ENCODE measurements at regions not wholly inside any gene's neighbourhood (a gene's known extent, or its start where the extent isn't known, plus 50 kb on each side); places are given as distances from the start of the nearest gene placed in this dataset.

DNA sequence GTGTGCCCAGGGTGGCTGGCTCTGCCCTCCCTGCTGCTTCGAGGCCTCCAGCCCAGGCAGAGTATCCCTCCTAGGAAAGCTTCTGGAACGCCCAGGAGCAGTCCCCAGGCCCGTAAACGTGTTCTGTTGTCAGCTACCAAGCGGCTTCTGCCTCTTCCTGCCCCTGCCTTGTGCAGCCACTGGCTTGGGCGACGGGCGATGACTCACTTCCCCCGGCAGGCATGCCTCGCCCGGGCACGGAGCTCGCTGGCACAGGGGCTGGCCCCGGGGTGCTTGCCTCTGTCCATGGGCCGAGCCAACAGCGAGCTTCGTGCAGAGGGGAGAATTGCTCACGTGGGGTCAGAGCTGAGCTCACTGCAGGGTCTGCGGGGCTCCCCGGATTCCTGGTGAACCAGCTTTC, 86.7 kb upstream of the THBS2 start:
- DNase-seq (ENCODE audit: low spot score): no peak
- no peak overlapping the region for H3K27ac Mint-ChIP-seq
- Histone ChIP-seq H3K27me3 (ENCODE audit: insufficient read depth) (no peaks in the 10 kb centered on the region), H3K79me2 (replicated peaks; ENCODE audit: insufficient read depth) (no peaks in the 10 kb centered on the region), H3K4me1 (ENCODE audit: insufficient read depth) (peaks cover 14% of the 10 kb centered on the region), H2AFZ (no peak overlapping the region), H3K27ac (ENCODE audit: low read depth) (no peak overlapping the region), H3K4me2 (no peak overlapping the region), H3K4me3 (no peak overlapping the region), H4K20me1 (replicated peaks; ENCODE audit: insufficient read depth) (no peaks in the 10 kb centered on the region), H3K9me2 (ENCODE audit: insufficient read depth) (no peaks in the 10 kb centered on the region), H3F3A (replicated peaks; ENCODE audit: low read depth) (no peaks in the 10 kb centered on the region), H3K36me3 (ENCODE audit: insufficient read depth) (no peaks in the 10 kb centered on the region)
- no peaks in the 10 kb centered on the region for H3K36me3 Mint-ChIP-seq (ENCODE audit: low read depth)
- no peak overlapping the region for H3K4me3 Mint-ChIP-seq
- peaks cover 19% of the 10 kb centered on the region for H3K4me1 Mint-ChIP-seq
- TF ChIP-seq, protein P1, sequence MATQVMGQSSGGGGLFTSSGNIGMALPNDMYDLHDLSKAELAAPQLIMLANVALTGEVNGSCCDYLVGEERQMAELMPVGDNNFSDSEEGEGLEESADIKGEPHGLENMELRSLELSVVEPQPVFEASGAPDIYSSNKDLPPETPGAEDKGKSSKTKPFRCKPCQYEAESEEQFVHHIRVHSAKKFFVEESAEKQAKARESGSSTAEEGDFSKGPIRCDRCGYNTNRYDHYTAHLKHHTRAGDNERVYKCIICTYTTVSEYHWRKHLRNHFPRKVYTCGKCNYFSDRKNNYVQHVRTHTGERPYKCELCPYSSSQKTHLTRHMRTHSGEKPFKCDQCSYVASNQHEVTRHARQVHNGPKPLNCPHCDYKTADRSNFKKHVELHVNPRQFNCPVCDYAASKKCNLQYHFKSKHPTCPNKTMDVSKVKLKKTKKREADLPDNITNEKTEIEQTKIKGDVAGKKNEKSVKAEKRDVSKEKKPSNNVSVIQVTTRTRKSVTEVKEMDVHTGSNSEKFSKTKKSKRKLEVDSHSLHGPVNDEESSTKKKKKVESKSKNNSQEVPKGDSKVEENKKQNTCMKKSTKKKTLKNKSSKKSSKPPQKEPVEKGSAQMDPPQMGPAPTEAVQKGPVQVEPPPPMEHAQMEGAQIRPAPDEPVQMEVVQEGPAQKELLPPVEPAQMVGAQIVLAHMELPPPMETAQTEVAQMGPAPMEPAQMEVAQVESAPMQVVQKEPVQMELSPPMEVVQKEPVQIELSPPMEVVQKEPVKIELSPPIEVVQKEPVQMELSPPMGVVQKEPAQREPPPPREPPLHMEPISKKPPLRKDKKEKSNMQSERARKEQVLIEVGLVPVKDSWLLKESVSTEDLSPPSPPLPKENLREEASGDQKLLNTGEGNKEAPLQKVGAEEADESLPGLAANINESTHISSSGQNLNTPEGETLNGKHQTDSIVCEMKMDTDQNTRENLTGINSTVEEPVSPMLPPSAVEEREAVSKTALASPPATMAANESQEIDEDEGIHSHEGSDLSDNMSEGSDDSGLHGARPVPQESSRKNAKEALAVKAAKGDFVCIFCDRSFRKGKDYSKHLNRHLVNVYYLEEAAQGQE (IDR thresholded peaks at IDR 0.05; ENCODE audit: unreplicated experiment): no peak
- TF ChIP-seq, protein P2, sequence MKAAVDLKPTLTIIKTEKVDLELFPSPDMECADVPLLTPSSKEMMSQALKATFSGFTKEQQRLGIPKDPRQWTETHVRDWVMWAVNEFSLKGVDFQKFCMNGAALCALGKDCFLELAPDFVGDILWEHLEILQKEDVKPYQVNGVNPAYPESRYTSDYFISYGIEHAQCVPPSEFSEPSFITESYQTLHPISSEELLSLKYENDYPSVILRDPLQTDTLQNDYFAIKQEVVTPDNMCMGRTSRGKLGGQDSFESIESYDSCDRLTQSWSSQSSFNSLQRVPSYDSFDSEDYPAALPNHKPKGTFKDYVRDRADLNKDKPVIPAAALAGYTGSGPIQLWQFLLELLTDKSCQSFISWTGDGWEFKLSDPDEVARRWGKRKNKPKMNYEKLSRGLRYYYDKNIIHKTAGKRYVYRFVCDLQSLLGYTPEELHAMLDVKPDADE (IDR thresholded peaks at IDR 0.05): no peak
- TF ChIP-seq CREB1 (CRISPR knock-in tag; IDR thresholded peaks at IDR 0.05; ENCODE audit: low read depth): no peak
- no peak for TF ChIP-seq JUNB (IDR thresholded peaks at IDR 0.05; ENCODE audit: unreplicated experiment)
- ATAC-seq: no peak
- H3K27me3 Mint-ChIP-seq (ENCODE audit: insufficient read depth, low read depth, poor library complexity): peaks cover 6% of the 10 kb centered on the region
- H3K9me3 Mint-ChIP-seq: no peaks in the 10 kb centered on the region

DNA sequence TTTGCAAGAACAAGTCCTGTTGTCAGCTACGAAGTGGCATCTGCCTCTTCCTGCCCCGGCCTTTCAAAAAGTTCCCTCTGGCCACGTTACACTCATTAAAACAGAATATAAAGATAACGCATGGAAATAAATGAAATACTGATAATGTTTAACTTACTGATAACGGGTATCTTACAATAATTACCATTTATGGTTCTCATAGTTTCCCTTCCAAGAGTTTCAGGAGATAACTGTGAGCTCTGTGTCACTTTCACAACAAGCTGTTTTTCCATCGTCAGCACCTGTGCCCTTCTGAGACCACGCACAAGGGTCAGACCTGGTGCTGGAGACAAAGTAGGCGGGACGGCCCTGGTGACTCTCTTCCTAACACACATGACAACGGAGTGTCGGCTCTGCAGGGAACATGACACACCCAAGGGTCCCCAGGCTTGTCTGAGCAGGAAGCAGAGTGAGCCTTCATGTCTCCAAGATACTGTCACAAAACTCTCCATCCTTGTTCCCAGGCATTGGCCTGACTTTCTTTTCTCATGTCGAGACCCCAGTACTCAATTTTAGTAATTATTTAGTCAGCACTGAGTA, 86.2 kb upstream of the THBS2 start:
- H3K79me2 ChIP-seq (replicated peaks; ENCODE audit: insufficient read depth): no peaks in the 10 kb centered on the region
- Mint-ChIP-seq H3K36me3 (ENCODE audit: low read depth) (no peaks in the 10 kb centered on the region), H3K27me3 (ENCODE audit: insufficient read depth, low read depth, poor library complexity) (peaks cover 6% of the 10 kb centered on the region), H3K4me3 (no peak overlapping the region), H3K4me1 (peaks cover 19% of the 10 kb centered on the region), H3K9me3 (no peaks in the 10 kb centered on the region), H3K27ac (no peak overlapping the region)
- H3K36me3 ChIP-seq (ENCODE audit: insufficient read depth): no peaks in the 10 kb centered on the region
- no peak overlapping the region for H2AFZ ChIP-seq
- DNase-seq (ENCODE audit: low spot score) (no peak), ATAC-seq (no peak)
- H3K9me2 ChIP-seq (ENCODE audit: insufficient read depth): no peaks in the 10 kb centered on the region
- H4K20me1 ChIP-seq (replicated peaks; ENCODE audit: insufficient read depth): no peaks in the 10 kb centered on the region
- H3K4me3 ChIP-seq: no peak overlapping the region
- H3K27ac ChIP-seq (ENCODE audit: low read depth): no peak overlapping the region
- no peaks in the 10 kb centered on the region for H3K27me3 ChIP-seq (ENCODE audit: insufficient read depth)
- no peak overlapping the region for H3K4me2 ChIP-seq
- peaks cover 14% of the 10 kb centered on the region for H3K4me1 ChIP-seq (ENCODE audit: insufficient read depth)
- H3F3A ChIP-seq (replicated peaks; ENCODE audit: low read depth): no peaks in the 10 kb centered on the region
- no peak for TF ChIP-seq POLR2AphosphoS5 (IDR thresholded peaks at IDR 0.05; ENCODE audit: low read depth)
- TF ChIP-seq ZNF114 (CRISPR knock-in tag; IDR thresholded peaks at IDR 0.05): no peak
- TF ChIP-seq, protein P3, sequence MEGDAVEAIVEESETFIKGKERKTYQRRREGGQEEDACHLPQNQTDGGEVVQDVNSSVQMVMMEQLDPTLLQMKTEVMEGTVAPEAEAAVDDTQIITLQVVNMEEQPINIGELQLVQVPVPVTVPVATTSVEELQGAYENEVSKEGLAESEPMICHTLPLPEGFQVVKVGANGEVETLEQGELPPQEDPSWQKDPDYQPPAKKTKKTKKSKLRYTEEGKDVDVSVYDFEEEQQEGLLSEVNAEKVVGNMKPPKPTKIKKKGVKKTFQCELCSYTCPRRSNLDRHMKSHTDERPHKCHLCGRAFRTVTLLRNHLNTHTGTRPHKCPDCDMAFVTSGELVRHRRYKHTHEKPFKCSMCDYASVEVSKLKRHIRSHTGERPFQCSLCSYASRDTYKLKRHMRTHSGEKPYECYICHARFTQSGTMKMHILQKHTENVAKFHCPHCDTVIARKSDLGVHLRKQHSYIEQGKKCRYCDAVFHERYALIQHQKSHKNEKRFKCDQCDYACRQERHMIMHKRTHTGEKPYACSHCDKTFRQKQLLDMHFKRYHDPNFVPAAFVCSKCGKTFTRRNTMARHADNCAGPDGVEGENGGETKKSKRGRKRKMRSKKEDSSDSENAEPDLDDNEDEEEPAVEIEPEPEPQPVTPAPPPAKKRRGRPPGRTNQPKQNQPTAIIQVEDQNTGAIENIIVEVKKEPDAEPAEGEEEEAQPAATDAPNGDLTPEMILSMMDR (conservative IDR thresholded peaks at IDR 0.05; ENCODE audit: low read depth in 2 of 2): no peak
- TF ChIP-seq ZNF331 (CRISPR knock-in tag; IDR thresholded peaks at IDR 0.05; ENCODE audit: low read depth): no peak
- no peak for TF ChIP-seq EZH2 (IDR thresholded peaks at IDR 0.05; ENCODE audit: low read depth, unreplicated experiment)
- TF ChIP-seq STAT1 (IDR thresholded peaks at IDR 0.05; ENCODE audit: unreplicated experiment): no peak
- TF ChIP-seq JUNB (IDR thresholded peaks at IDR 0.05; ENCODE audit: unreplicated experiment): no peak

Data from GM23338 (cell line).